GM21526 (cell line): ENCODE measurements at regions not wholly inside any gene's neighbourhood (a gene's known extent, or its start where the extent isn't known, plus 50 kb on each side); places are given as distances from the start of the nearest gene placed in this dataset.

Experiments used
- ATAC-seq: cut with Tn5 transposase; IDR thresholded peaks from one replicate; pipeline ENCODE4 v1.9.1; 2021; ENCODE audit warnings: moderate library complexity; ENCODE audit not compliant: unreplicated experiment, low FRiP score

GRCh38 chr4:177033135-177033534 lies 240.4 kb upstream of the VEGFC start:
- ATAC-seq = no peak

- no peak for ATAC-seq
Observed at GRCh38 chr4:177033632-177034031, 240.9 kb upstream of the VEGFC start.

- no peak for ATAC-seq
Observed at GRCh38 chr4:177041356-177041755, 248.6 kb upstream of the VEGFC start.

GRCh38 chr4:177047070-177047850 lies 254.5 kb upstream of the VEGFC start:
- ATAC-seq = peak; percentile 81

- ATAC-seq = no peak
Observed at GRCh38 chr4:177047851-177048174, 255.1 kb upstream of the VEGFC start.

- peak; percentile 94 for ATAC-seq
Observed at GRCh38 chr4:177051473-177052060, 258.1 kb upstream of the NEIL3 start.

- ATAC-seq = no peak
Observed at GRCh38 chr4:177052211-177052934, 257.3 kb upstream of the NEIL3 start.

GRCh38 chr4:177057186-177057585 lies 252.5 kb upstream of the NEIL3 start:
- no peak for ATAC-seq

- ATAC-seq = no peak
Observed at GRCh38 chr4:177064116-177064515, 245.6 kb upstream of the NEIL3 start.

- no peak for ATAC-seq
Observed at GRCh38 chr4:177064729-177065394, 244.8 kb upstream of the NEIL3 start.

GRCh38 chr4:177066746-177067145 lies 242.9 kb upstream of the NEIL3 start:
- no peak for ATAC-seq

GRCh38 chr4:177070533-177071058 lies 239.1 kb upstream of the NEIL3 start:
- no peak for ATAC-seq

GRCh38 chr4:177077095-177077971 lies 232.3 kb upstream of the NEIL3 start:
- ATAC-seq = no peak

GRCh38 chr4:177079327-177079726 lies 230.3 kb upstream of the NEIL3 start:
- no peak for ATAC-seq

- no peak for ATAC-seq
Observed at GRCh38 chr4:177080388-177080787, 229.3 kb upstream of the NEIL3 start.

GRCh38 chr4:177087060-177087459 lies 222.6 kb upstream of the NEIL3 start:
- ATAC-seq = no peak

GRCh38 chr4:177087499-177087898 lies 222.2 kb upstream of the NEIL3 start:
- no peak for ATAC-seq

- no peak for ATAC-seq
Observed at GRCh38 chr4:177091515-177091914, 218.2 kb upstream of the NEIL3 start.

GRCh38 chr4:177092807-177093206 lies 216.9 kb upstream of the NEIL3 start:
- no peak for ATAC-seq

GRCh38 chr4:177093964-177094363 lies 215.7 kb upstream of the NEIL3 start:
- ATAC-seq = no peak
